Natural killer cell (primary cell): ENCODE measurements at regions not wholly inside any gene's neighbourhood (a gene's known extent, or its start where the extent isn't known, plus 50 kb on each side); places are given as distances from the start of the nearest gene placed in this dataset.

ENCODE experiments used
- ATAC-seq, 3 donors: fragments of 150-1000 bp in 2 of 3; fragments of 200-7000 bp in 1 of 3; cut with Tn5 transposase; 1 replicate in 1 of 3; 2 replicates in 2 of 3; pipeline ENCODE4 v1.10.0; 2021; ENCODE audit warnings: mild to moderate bottlenecking in 2 of 3, moderate library complexity in 2 of 3
- DNase-seq, 2 donors: peaks; one replicate each; pipeline versions ENCODE4 v3.0.0 to v3.0.0-alpha.2; 2013 to 2021; ENCODE audit warnings: mixed read lengths in 1 of 2
- H3K27ac ChIP-seq: one replicate; pipeline ENCODE4 v1.5.1; 2013; ENCODE audit warnings: mild to moderate bottlenecking, low read length
- H3K27me3 ChIP-seq: one replicate; pipeline ENCODE4 v1.6.1; 2013; ENCODE audit warnings: low read length; ENCODE audit not compliant: control insufficient read depth, insufficient read depth
- H3K36me3 ChIP-seq: one replicate; pipeline ENCODE4 v1.6.1; 2013; ENCODE audit warnings: low read length; ENCODE audit not compliant: control insufficient read depth, insufficient read depth
- H3K4me1 ChIP-seq: one replicate; pipeline ENCODE4 v1.6.1; 2013; ENCODE audit warnings: low read length; ENCODE audit not compliant: control insufficient read depth, insufficient read depth
- H3K4me3 ChIP-seq: one replicate; pipeline ENCODE4 v1.5.1; 2013; ENCODE audit warnings: low read length
- H3K9me3 ChIP-seq: one replicate; pipeline ENCODE4 v1.6.1; 2013; ENCODE audit warnings: low read length; ENCODE audit not compliant: control insufficient read depth, insufficient read depth
- H3K27ac Mint-ChIP-seq, 2 donors: one replicate each; pipeline ENCODE4 v1.8.0; 2022; ENCODE audit warnings: mild to moderate bottlenecking in 2 of 2, mixed read lengths in 2 of 2, moderate library complexity in 1 of 2
- H3K27me3 Mint-ChIP-seq, 2 donors: one replicate each; pipeline ENCODE4 v1.8.0; 2022; ENCODE audit warnings: low read depth in 2 of 2, mixed read lengths in 2 of 2
- H3K36me3 Mint-ChIP-seq: one replicate; pipeline ENCODE4 v1.8.0; 2022; ENCODE audit warnings: mixed read lengths
- H3K4me1 Mint-ChIP-seq, 2 donors: one replicate each; pipeline ENCODE4 v1.8.0; 2022; ENCODE audit warnings: mixed read lengths in 2 of 2
- H3K4me3 Mint-ChIP-seq: one replicate; pipeline ENCODE4 v1.8.0; 2022; ENCODE audit warnings: mild to moderate bottlenecking, moderate library complexity, mixed read lengths
- H3K9me3 Mint-ChIP-seq, 2 donors: one replicate each; pipeline ENCODE4 v1.8.0; 2022; ENCODE audit warnings: mixed read lengths in 2 of 2
- WGBS: methylation state at CpG from one replicate; pipeline ENCODE4 v1.1.7; 2013; ENCODE audit warnings: missing lambda C conversion rate; ENCODE audit not compliant: insufficient coverage; 5-methylcytosine and 5-hydroxymethylcytosine counted together
- intact Hi-C: fragments of 100-400 bp; cut with micrococcal nuclease; formaldehyde crosslinking; loops from one replicate; pipeline ENCODE4 v1.14.2; 2022
- TF ChIP-seq, protein P1 (sequence below): fragments of 200-600 bp; IDR thresholded peaks from one replicate; pipeline ENCODE4 v1.8.0; 2022; ENCODE audit warnings: antibody characterized with exemption

GRCh38 chr4:126058596-126058995, 743.8 kb downstream of the FAT4 start:
- no peak overlapping the region for H3K4me3 ChIP-seq
- H3K27me3 ChIP-seq = no peaks in the 10 kb centered on the region
- Mint-ChIP-seq H3K4me1 (no peaks in the 10 kb centered on the region), H3K27ac (no peak overlapping the region), H3K9me3 (peaks cover 6 to 26% of the 10 kb centered on the region in 2 donors), H3K36me3 (no peaks in the 10 kb centered on the region), H3K4me3 (no peak overlapping the region), H3K27me3 (no peaks in the 10 kb centered on the region)
- TF ChIP-seq, protein P1, sequence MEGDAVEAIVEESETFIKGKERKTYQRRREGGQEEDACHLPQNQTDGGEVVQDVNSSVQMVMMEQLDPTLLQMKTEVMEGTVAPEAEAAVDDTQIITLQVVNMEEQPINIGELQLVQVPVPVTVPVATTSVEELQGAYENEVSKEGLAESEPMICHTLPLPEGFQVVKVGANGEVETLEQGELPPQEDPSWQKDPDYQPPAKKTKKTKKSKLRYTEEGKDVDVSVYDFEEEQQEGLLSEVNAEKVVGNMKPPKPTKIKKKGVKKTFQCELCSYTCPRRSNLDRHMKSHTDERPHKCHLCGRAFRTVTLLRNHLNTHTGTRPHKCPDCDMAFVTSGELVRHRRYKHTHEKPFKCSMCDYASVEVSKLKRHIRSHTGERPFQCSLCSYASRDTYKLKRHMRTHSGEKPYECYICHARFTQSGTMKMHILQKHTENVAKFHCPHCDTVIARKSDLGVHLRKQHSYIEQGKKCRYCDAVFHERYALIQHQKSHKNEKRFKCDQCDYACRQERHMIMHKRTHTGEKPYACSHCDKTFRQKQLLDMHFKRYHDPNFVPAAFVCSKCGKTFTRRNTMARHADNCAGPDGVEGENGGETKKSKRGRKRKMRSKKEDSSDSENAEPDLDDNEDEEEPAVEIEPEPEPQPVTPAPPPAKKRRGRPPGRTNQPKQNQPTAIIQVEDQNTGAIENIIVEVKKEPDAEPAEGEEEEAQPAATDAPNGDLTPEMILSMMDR = no peak
- intact Hi-C loops = no loop called here
- no peak overlapping the region for H3K27ac ChIP-seq
- 73% methylated on average over 2 of the region's 2 CpGs for WGBS
- H3K9me3 ChIP-seq = no peaks in the 10 kb centered on the region
- H3K36me3 ChIP-seq = no peaks in the 10 kb centered on the region
- ATAC-seq (no peak), DNase-seq (no peak)
- H3K4me1 ChIP-seq = no peaks in the 10 kb centered on the region

GRCh38 chr4:126061655-126062054, 746.9 kb downstream of the FAT4 start:
- H3K36me3 ChIP-seq = no peaks in the 10 kb centered on the region
- peaks cover 7 to 13% of the 10 kb centered on the region in 2 donors for H3K9me3 Mint-ChIP-seq

GRCh38 chr4:126065016-126065415, 750.3 kb downstream of the FAT4 start:
- intact Hi-C loops = no loop called here
- H3K4me1 ChIP-seq = no peaks in the 10 kb centered on the region
- no peak for DNase-seq
- Mint-ChIP-seq H3K9me3 (peaks cover 3 to 12% of the 10 kb centered on the region in 2 donors), H3K27me3 (no peaks in the 10 kb centered on the region), H3K4me3 (no peak overlapping the region), H3K4me1 (no peaks in the 10 kb centered on the region), H3K27ac (no peak overlapping the region), H3K36me3 (no peaks in the 10 kb centered on the region)
- H3K27me3 ChIP-seq = no peaks in the 10 kb centered on the region
- no peaks in the 10 kb centered on the region for H3K36me3 ChIP-seq
- no peak overlapping the region for H3K27ac ChIP-seq
- ATAC-seq = no peak
- H3K4me3 ChIP-seq = no peak overlapping the region
- H3K9me3 ChIP-seq = no peaks in the 10 kb centered on the region
- TF ChIP-seq, protein P1 = no peak

More at GRCh38 chr4:126061655-126062054, 746.9 kb downstream of the FAT4 start:
- H3K4me1 ChIP-seq = no peaks in the 10 kb centered on the region
- ATAC-seq = no peak
- H3K9me3 ChIP-seq = no peaks in the 10 kb centered on the region
- Mint-ChIP-seq H3K4me3 (no peak overlapping the region), H3K4me1 (no peaks in the 10 kb centered on the region), H3K27me3 (no peaks in the 10 kb centered on the region), H3K36me3 (no peaks in the 10 kb centered on the region), H3K27ac (no peak overlapping the region)
- no peaks in the 10 kb centered on the region for H3K27me3 ChIP-seq
- H3K4me3 ChIP-seq = no peak overlapping the region
- 91% methylated on average over 2 of the region's 4 CpGs for WGBS
- H3K27ac ChIP-seq = no peak overlapping the region
- no peak for DNase-seq
- TF ChIP-seq, protein P1 = no peak
- intact Hi-C loops = no loop called here
